ENCODE measurements at regions not wholly inside any gene's neighbourhood (a gene's known extent, or its start where the extent isn't known, plus 50 kb on each side); places are given as distances from the start of the nearest gene placed in this dataset.
"Not testable (repeated sequence)": the region's sequence is repeated elsewhere in the genome, so short reads cannot be mapped to it uniquely, and the experiment has no call there.

- CTCF ChIA-PET: no interaction called here
Observed at GRCh38 chr1:99062192-99062591, 57.5 kb upstream of the PLPPR5 start.

GRCh38 chr1:99069146-99069545, 64.5 kb upstream of the PLPPR5 start:
- POLR2A ChIA-PET: no interaction called here
- CTCF ChIA-PET: no interaction called here

More at GRCh38 chr1:99062192-99062591, 57.5 kb upstream of the PLPPR5 start:
- POLR2A ChIA-PET: no interaction called here

- POLR2A ChIA-PET, CTCF ChIA-PET: not testable (repeated sequence)
Observed at GRCh38 chr1:99078529-99078928, 73.9 kb upstream of the PLPPR5 start.

GRCh38 chr1:99082366-99082765, 77.7 kb upstream of the PLPPR5 start:
- POLR2A ChIA-PET: no interaction called here
- CTCF ChIA-PET: no interaction called here

- ChIA-PET CTCF (no interaction called here), POLR2A (no interaction called here)
Observed at GRCh38 chr1:99083338-99083737, 78.7 kb upstream of the PLPPR5 start.

- POLR2A ChIA-PET: no interaction called here
- CTCF ChIA-PET: no interaction called here
Observed at GRCh38 chr1:99084562-99084961, 79.9 kb upstream of the PLPPR5 start.

- POLR2A ChIA-PET: no interaction called here
- CTCF ChIA-PET: no interaction called here
Observed at GRCh38 chr1:99086057-99086456, 81.4 kb upstream of the PLPPR5 start.

GRCh38 chr1:99098589-99098988, 93.9 kb upstream of the PLPPR5 start:
- CTCF ChIA-PET: no interaction called here

GRCh38 chr1:99106274-99106673, 101.6 kb upstream of the PLPPR5 start:
- ChIA-PET POLR2A (no interaction called here), CTCF (no interaction called here)

More at GRCh38 chr1:99098589-99098988, 93.9 kb upstream of the PLPPR5 start:
- POLR2A ChIA-PET: no interaction called here

- ChIA-PET CTCF (no interaction called here), POLR2A (no interaction called here)
Observed at GRCh38 chr1:99107680-99108079, 103.0 kb upstream of the PLPPR5 start.

GRCh38 chr1:99110140-99111041, 105.7 kb upstream of the PLPPR5 start:
- POLR2A ChIA-PET: no interaction called here
- CTCF ChIA-PET: no interaction called here

GRCh38 chr1:99115231-99115630, 110.6 kb upstream of the PLPPR5 start:
- ChIA-PET POLR2A (no interaction called here), CTCF (no interaction called here)

- ChIA-PET POLR2A (no interaction called here), CTCF (no interaction called here)
Observed at GRCh38 chr1:99119188-99119587, 114.5 kb upstream of the PLPPR5 start.

- ChIA-PET POLR2A (interaction anchor here (0.5 kb wide), 1 partner anchor 17 kb away, joined by 4 read pairs; no protein-coding TSS in a partner anchor), CTCF (no interaction called here)
Observed at GRCh38 chr1:99122039-99122438, 117.4 kb upstream of the PLPPR5 start.

GRCh38 chr1:99123936-99124335, 119.3 kb upstream of the PLPPR5 start:
- POLR2A ChIA-PET: no interaction called here
- CTCF ChIA-PET: no interaction called here

- ChIA-PET CTCF (no interaction called here), POLR2A (no interaction called here)
Observed at GRCh38 chr1:99131546-99131945, 126.9 kb upstream of the PLPPR5 start.

GRCh38 chr1:99133756-99134500, 129.3 kb upstream of the PLPPR5 start:
- ChIA-PET CTCF (no interaction called here), POLR2A (no interaction called here)

GRCh38 chr1:99137554-99138206, 126.6 kb upstream of the PLPPR4 start:
- CTCF ChIA-PET: no interaction called here
- POLR2A ChIA-PET: no interaction called here

GRCh38 chr1:99139876-99140275, 124.4 kb upstream of the PLPPR4 start:
- CTCF ChIA-PET: no interaction called here
- POLR2A ChIA-PET: no interaction called here

- ChIA-PET CTCF (no interaction called here), POLR2A (no interaction called here)
Observed at GRCh38 chr1:99146129-99146848, 118.0 kb upstream of the PLPPR4 start.

Data from activated CD8-positive, alpha-beta memory T cell treated with anti-CD3 and anti-CD28 coated beads for 36 hours (primary cell).